Fibroblast of skin of right biceps (primary cell): ENCODE measurements at regions not wholly inside any gene's neighbourhood (a gene's known extent, or its start where the extent isn't known, plus 50 kb on each side); places are given as distances from the start of the nearest gene placed in this dataset.
A peak's percentile ranks its signal among the peaks of the same experiment; 100 is the strongest.

Source experiments
- DNase-seq: peaks from one replicate; pipeline ENCODE4 v3.0.0-alpha.2; 2013

GRCh38 chr4:11182586-11183355 is 245.9 kb downstream of the HS3ST1 start:
- DNase-seq: peak; percentile 87

GRCh38 chr4:11182031-11182430 is 246.7 kb downstream of the HS3ST1 start:
- no peak for DNase-seq

- DNase-seq: no peak
Observed at GRCh38 chr4:11179796-11180195, 248.9 kb downstream of the HS3ST1 start.

- no peak for DNase-seq
Observed at GRCh38 chr4:11178433-11178832, 250.3 kb downstream of the HS3ST1 start.

- no peak for DNase-seq
Observed at GRCh38 chr4:11175374-11175773, 253.3 kb downstream of the HS3ST1 start.

- DNase-seq: no peak
Observed at GRCh38 chr4:11166606-11167005, 262.1 kb downstream of the HS3ST1 start.

GRCh38 chr4:11166034-11166433 is 262.7 kb downstream of the HS3ST1 start:
- no peak for DNase-seq

- DNase-seq: peak; percentile 45
Observed at GRCh38 chr4:11165052-11165451, 263.6 kb downstream of the HS3ST1 start.

- no peak for DNase-seq
Observed at GRCh38 chr4:11160288-11160687, 268.4 kb downstream of the HS3ST1 start.

GRCh38 chr4:11158971-11159370 is 269.7 kb downstream of the HS3ST1 start:
- DNase-seq: no peak

- no peak for DNase-seq
Observed at GRCh38 chr4:11155208-11155867, 273.4 kb downstream of the HS3ST1 start.

GRCh38 chr4:11153171-11153750 is 275.4 kb downstream of the HS3ST1 start:
- no peak for DNase-seq

- no peak for DNase-seq
Observed at GRCh38 chr4:11152684-11153083, 276.0 kb downstream of the HS3ST1 start.

GRCh38 chr4:11151500-11151899 is 277.2 kb downstream of the HS3ST1 start:
- DNase-seq: no peak

- no peak for DNase-seq
Observed at GRCh38 chr4:11149612-11150259, 279.0 kb downstream of the HS3ST1 start.

- no peak for DNase-seq
Observed at GRCh38 chr4:11139871-11140270, 288.8 kb downstream of the HS3ST1 start.

- DNase-seq: no peak
Observed at GRCh38 chr4:11138964-11139363, 289.7 kb downstream of the HS3ST1 start.

- no peak for DNase-seq
Observed at GRCh38 chr4:11134705-11135104, 294.0 kb downstream of the HS3ST1 start.

- DNase-seq: no peak
Observed at GRCh38 chr4:11133868-11134267, 294.8 kb downstream of the HS3ST1 start.

GRCh38 chr4:11132478-11132877 is 296.2 kb downstream of the HS3ST1 start:
- DNase-seq: no peak

- peak; percentile 24 for DNase-seq
Observed at GRCh38 chr4:11131491-11131890, 297.2 kb downstream of the HS3ST1 start.

- DNase-seq: peak; percentile 83
Observed at GRCh38 chr4:11130195-11130970, 298.3 kb downstream of the HS3ST1 start.

GRCh38 chr4:11120435-11120834 is 308.3 kb downstream of the HS3ST1 start:
- no peak for DNase-seq
